MG63 (cell line): ENCODE measurements at regions not wholly inside any gene's neighbourhood (a gene's known extent, or its start where the extent isn't known, plus 50 kb on each side); places are given as distances from the start of the nearest gene placed in this dataset.
A peak's percentile ranks its signal among the peaks of the same experiment; 100 is the strongest.

Experiments
- DNase-seq: peaks from one replicate; pipeline ENCODE4 v3.0.0-alpha.2; 2020
- H3K27me3 ChIP-seq: fragments of 250-450 bp; sonication (Bioruptor Pico); 2 replicates; pipeline ENCODE4 v1.5.1; 2020; ENCODE audit warnings: mild to moderate bottlenecking, moderate library complexity
- H3K36me3 ChIP-seq: fragments of 250-450 bp; sonication (Bioruptor Pico); 2 replicates; pipeline ENCODE4 v1.5.1; 2020; ENCODE audit warnings: mild to moderate bottlenecking, moderate library complexity
- H3K4me3 ChIP-seq: fragments of 250-450 bp; sonication (Bioruptor Pico); 2 replicates; pipeline ENCODE4 v1.5.1; 2020; ENCODE audit warnings: mild to moderate bottlenecking, moderate library complexity
- H3K9me3 ChIP-seq: fragments of 250-450 bp; sonication (Bioruptor Pico); 2 replicates; pipeline ENCODE4 v1.5.1; 2020; ENCODE audit warnings: mild to moderate bottlenecking, moderate library complexity

DNA sequence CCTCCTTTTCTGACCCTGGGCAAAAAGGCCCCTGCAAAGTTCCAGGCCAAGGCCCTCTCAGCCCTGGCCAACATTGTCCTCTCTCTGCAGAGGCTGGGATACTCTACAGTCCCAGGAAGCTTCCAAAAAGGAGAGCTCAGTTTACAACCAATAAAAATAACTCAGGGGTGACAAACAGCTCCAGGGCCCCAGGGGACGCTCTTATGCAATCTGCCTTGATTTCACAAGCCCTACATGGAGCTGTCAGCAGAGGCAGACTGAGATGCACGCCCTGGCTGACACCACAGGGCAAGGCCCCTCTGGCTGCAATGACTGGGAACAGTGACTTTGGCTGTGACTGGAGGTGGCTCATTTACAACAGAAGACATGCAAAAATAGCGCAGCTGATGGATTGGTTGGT, 129.0 kb upstream of the MED13L start:
- H3K4me3 ChIP-seq, result no peak overlapping the region
- DNase-seq, result peak; percentile 68
- no peaks in the 10 kb centered on the region for H3K9me3 ChIP-seq
- H3K36me3 ChIP-seq, result no peaks in the 10 kb centered on the region
- H3K27me3 ChIP-seq, result no peaks in the 10 kb centered on the region

DNA sequence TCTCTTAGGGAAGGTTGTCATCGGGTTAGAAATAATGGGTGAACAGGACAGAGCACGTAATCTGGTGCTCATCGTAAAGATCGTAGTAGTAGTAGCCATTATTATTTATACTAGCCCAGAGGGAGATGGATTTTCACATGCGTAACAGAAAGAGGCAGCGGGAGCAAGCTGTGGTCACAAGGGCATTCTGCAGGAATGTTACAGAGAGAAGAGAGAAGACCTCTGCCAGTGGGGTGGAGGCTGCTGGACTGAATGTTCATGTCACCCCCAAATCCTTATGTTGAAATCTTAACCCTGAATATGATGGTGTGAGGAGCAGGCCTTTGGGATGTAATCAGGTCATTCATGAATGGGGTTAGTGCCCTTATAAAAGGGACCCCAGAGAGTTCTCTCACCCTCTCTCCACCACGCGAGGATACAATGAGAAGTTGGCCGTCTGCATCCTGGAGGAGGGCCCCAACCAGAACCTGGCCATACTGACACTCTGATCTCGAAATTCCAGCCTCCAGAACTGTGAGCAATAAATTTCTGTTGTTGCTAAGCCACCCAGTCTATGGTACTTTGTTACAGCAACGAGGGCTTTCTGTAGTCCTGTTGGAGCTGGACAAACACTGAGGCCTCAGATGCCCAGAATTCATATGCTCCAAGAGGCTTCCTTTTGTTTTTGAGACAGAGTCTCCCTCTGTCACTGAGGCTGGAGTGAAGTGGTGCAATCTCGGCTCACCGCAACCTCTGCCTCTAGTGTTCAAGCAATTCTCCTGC, 131.2 kb upstream of the MED13L start:
- H3K9me3 ChIP-seq, result no peaks in the 10 kb centered on the region
- H3K4me3 ChIP-seq, result no peak overlapping the region
- H3K27me3 ChIP-seq, result no peaks in the 10 kb centered on the region
- no peaks in the 10 kb centered on the region for H3K36me3 ChIP-seq
- DNase-seq, result no peak

DNA sequence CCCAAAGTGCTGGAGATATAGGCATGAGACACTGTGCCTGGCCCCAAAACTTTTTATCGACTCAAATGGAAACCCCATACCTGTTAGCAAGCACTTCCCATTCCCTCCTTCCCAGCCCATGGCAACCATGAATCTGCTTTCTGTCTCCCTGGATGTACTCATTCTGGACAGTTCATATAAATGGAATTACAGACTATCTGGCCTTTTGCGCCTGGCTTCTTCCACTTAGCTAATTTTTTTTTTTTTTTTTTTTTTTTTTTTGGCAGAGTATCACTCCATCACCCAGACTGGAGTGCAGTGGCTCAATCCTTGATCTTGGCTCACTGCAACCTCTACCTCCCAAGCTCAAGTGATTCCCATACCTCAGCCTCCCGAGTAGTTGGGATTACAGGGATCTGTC, 134.5 kb upstream of the MED13L start:
- Histone ChIP-seq H3K9me3 (no peaks in the 10 kb centered on the region), H3K4me3 (no peak overlapping the region), H3K27me3 (no peaks in the 10 kb centered on the region), H3K36me3 (no peaks in the 10 kb centered on the region)
- DNase-seq, result no peak

DNA sequence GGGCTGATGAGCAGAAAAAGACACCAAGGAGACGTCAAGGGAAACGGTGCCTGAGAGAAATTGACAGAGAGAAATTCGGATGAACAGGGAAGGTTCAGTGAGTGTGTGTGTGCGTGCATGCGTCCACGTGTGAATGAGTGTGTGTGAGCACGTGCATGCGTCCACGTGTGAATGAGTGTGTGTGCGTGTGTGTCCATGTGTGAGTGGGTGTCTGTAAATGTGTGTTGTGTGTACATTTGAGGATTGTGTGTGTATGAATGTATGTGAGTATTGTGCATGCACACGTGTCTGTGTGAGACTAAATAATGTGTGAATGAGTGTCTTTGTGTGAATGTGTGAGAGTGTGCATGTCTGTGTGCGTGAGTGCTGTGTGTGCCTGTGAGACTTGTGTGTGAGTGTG, 137.4 kb upstream of the MED13L start:
- no peak overlapping the region for H3K4me3 ChIP-seq
- H3K9me3 ChIP-seq, result no peaks in the 10 kb centered on the region
- no peak for DNase-seq
- H3K27me3 ChIP-seq, result no peaks in the 10 kb centered on the region
- no peaks in the 10 kb centered on the region for H3K36me3 ChIP-seq

DNA sequence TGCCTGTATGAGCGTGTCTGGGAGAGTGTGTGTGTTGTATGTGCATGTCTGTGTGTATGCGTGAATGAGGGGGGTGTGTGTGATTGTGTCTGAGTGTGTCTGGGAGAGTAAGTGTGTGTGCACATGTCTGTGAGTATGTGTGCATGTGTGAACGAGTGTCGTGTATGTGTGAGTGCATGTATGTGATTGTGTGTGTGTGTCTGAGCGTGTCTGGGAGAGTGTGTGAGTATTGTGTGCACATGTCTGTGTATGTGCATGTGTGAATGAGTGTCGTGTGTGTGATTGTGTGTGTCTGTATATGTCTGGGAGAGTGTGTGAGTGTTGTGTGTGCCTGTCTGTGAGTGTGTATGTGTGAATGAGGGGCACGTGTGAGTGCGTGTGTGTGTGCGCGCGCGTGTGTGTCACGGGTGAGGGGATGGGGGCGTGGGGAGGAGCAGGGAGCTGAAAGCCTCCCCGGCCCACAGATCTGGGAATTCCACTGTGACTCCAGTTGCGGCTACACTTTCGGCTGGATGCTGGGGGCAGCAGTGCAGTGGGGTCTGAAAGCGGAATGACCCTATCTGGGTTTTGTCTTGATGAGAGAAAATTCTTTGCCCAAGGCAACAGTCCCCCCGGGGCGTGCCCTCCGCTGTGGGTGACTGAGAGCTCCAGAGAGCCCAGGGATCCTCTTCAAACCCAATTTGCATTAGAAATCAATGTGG, 138.1 kb upstream of the MED13L start:
- no peak for DNase-seq
- Histone ChIP-seq H3K4me3 (no peak overlapping the region), H3K36me3 (no peaks in the 10 kb centered on the region), H3K9me3 (no peaks in the 10 kb centered on the region), H3K27me3 (no peaks in the 10 kb centered on the region)

DNA sequence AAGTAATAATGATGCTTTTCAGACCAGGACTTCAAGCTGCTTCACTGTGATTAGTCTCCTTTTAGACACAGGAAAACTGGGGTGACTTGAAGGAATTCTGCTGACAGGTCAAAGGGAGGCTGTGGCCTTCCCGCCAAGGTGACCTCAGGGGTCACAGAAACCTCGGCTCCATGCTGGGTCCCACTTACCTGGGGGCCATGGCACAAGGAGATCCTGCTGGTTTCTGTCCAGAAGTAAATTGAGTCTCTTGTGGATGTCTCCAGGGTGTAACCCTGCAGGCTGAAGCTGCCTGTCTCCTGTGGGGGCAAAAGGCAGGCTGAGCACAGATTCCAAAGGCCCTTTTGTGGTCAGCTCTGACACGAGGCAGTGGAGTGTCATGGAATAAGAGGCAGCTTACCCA, 138.7 kb upstream of the MED13L start:
- Histone ChIP-seq H3K4me3 (no peak overlapping the region), H3K9me3 (no peaks in the 10 kb centered on the region), H3K36me3 (no peaks in the 10 kb centered on the region), H3K27me3 (no peaks in the 10 kb centered on the region)
- no peak for DNase-seq

DNA sequence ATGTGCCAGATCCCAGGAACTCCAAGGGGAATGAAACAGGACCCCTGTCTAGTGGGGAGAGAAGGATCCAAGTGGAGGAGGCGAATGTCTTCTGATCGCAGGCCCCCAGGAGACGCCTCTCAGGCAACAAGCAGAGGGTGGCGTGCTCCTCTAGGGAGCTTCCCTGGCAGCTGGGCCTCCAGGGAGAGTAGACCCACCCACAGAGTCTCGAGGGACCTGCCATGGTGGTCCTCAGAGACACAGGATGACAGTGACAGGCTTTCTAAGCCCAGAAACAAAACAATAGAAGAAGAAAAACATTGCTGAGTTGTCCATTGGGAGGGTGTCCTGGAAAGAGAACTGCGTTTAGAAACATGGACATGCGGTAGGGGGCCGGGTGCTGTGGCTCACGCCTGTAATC, 140.6 kb upstream of the MAP1LC3B2 start:
- Histone ChIP-seq H3K27me3 (no peaks in the 10 kb centered on the region), H3K4me3 (no peak overlapping the region), H3K9me3 (no peaks in the 10 kb centered on the region), H3K36me3 (no peaks in the 10 kb centered on the region)
- DNase-seq, result no peak

DNA sequence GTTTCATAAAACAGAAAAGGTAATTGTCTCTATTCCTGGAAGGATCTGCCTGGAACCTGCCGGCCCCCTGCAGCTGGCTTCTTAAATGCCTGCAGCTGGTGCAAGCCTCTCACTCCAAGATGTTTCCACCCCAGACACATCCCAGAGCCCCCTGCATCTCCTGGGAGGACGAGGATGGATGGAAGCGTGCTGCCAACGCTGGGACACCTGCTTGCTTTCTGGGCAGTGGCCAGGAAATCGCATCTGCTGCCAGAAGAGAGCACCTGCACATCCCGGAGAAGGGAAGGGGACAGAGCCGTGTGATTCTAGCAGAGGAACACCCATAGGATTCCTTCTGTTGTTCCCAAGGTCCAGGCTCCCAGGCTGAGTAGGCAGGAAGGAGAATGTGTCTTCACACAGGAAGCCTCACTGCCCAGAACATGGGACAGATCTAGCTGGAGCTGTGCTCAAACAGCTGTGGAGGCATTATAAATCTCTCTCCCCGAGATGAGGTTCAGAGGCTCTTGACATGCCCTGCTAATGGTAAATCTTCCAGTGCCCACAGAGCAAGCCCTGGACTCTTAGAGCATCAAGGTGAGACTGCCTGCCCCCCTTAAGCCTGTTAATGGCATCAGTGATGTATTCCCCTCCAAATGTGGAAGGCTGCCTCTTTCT, 138.8 kb upstream of the MAP1LC3B2 start:
- Histone ChIP-seq H3K36me3 (no peaks in the 10 kb centered on the region), H3K4me3 (no peak overlapping the region), H3K27me3 (no peaks in the 10 kb centered on the region), H3K9me3 (no peaks in the 10 kb centered on the region)
- no peak for DNase-seq

DNA sequence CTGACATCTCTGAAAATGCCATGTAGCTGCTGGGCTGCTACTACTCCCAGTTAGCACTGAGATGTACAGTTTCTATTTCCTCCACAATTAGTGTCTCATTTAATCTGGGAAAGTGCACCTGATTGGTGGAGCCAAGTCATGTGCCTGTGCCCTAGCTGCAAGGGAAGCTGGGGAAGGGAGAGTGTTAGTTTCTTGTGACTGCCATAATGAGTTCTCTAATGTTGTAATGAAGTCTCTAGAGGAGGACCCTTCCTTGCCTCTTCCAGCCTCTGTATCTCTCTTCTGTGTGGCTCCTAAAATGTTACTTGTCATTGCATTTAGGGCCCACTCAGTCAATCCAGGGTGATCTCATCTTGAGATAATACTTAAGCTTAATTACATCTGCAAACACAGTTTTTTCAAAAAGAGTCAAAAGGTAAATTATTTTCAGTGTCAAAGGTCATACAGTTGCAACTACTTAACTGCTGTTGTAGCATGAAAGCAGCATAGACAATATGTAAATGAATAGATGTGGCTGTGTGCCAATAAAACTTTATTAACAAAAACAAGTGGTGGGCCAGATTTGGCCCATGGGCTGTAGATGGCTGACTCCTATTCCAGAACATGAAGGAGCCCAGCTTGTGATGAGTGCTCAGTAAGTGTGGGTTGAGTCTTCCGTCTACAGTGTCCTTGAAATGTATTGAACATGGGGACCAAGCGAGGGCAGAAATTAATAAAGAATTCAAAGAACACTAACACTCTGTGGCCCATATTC, 137.2 kb upstream of the MAP1LC3B2 start:
- no peak overlapping the region for H3K4me3 ChIP-seq
- DNase-seq, result no peak

DNA sequence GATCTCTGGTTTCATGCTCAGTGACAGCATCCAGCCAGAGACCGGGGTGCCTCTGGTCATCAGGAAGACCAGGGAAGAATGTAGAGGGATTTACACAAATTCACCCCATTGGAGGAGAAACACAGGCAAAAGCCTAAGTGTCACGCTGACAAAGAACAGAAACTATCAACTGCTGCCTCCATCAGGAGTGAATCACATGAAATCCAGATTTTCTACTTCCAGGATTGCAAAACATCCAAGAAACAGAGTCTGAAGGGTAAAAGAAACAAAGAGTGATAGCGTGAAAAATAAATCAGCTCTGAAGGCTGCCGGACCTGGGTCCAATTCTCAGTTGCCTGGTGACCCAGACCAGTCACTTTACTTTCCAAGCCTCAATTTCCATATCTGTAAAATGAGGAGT, 136.1 kb upstream of the MAP1LC3B2 start:
- Histone ChIP-seq H3K27me3 (no peaks in the 10 kb centered on the region), H3K36me3 (no peaks in the 10 kb centered on the region), H3K4me3 (no peak overlapping the region), H3K9me3 (no peaks in the 10 kb centered on the region)
- no peak for DNase-seq

More for the DNA sequence above, 137.2 kb upstream of the MAP1LC3B2 start:
- no peaks in the 10 kb centered on the region for H3K36me3 ChIP-seq
- H3K9me3 ChIP-seq, result no peaks in the 10 kb centered on the region
- no peaks in the 10 kb centered on the region for H3K27me3 ChIP-seq

DNA sequence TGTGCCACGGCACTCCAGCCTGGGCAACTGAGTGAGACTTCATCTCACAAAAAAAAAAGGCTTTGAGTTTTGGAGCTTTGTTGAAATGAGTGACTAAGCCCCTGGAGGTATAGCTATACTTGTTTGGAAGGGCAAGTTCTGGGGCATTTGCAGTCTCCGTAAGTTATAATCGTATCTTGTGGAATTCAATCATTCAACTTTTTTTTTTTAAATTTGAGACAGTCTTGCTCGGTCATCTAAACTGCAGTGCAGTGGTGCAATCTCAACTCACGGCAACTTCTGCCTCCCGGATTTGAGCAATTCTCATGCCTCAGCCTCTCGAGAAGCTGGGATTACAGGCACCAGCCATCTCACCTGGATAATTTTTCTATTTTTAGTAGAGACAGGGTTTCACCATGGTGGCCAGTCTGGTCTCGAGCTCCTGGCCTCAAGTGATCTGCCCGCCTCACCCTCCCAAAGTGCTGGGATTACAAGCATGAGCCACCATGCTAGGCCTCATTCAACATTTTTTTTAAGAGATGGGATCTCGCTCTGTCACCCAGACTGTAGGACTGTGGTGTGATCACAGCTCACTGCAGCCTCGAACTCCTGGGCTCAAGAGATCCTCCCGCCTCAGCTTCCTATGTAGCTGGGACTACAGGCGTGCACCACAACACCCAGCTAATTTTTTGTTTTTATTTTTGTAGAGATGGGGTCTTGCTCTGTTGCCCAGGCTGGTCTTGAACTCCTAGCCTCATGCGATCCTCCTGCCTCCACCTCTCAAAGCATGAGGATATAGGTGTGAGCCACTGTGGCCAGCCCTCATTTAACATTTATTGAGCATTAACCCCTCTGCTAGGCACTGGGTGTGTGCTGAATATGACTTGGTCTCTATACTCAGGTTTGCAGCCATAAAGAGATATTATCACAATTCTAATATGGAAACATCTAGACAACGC, 133.7 kb upstream of the MAP1LC3B2 start:
- no peak for DNase-seq
- Histone ChIP-seq H3K27me3 (no peaks in the 10 kb centered on the region), H3K4me3 (no peak overlapping the region), H3K36me3 (no peaks in the 10 kb centered on the region), H3K9me3 (no peaks in the 10 kb centered on the region)

DNA sequence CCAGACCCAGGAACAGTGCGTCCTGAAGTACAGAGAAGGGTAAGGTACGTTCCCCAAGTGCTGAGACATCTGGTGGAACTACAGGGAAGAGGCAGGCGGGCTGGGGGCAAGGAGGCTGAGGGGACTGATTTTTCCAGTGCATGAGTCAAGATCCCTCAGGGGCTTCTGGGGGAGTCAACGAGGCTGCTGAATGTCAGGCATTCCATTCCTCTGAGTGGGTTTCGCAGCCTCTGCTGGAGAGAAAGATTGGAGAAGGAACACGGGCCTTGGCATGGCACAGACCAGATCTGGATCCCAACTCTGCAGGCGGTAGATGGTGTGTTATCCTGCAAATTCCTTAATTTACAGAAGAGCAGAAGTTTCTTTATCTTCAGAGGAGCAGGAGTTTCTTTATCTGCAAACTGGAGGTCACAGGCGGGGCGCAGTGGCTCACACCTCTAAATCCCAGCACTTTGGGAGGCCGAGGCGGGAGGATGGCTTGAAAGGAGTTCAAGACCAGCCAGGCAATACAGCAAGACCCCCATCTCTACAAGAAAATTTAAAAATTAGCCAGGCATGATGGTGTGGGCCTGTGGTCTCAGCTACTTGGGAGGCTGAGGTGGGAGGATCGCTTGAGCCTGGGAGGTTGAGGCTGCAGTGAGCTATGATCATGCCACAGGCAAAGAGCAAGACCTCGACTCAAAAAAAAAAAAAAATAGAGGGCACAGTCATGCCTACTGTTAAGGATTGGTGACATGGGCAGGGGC, 132.6 kb upstream of the MAP1LC3B2 start:
- Histone ChIP-seq H3K4me3 (no peak overlapping the region), H3K36me3 (no peaks in the 10 kb centered on the region), H3K27me3 (no peaks in the 10 kb centered on the region), H3K9me3 (no peaks in the 10 kb centered on the region)
- DNase-seq, result peak; percentile 93

DNA sequence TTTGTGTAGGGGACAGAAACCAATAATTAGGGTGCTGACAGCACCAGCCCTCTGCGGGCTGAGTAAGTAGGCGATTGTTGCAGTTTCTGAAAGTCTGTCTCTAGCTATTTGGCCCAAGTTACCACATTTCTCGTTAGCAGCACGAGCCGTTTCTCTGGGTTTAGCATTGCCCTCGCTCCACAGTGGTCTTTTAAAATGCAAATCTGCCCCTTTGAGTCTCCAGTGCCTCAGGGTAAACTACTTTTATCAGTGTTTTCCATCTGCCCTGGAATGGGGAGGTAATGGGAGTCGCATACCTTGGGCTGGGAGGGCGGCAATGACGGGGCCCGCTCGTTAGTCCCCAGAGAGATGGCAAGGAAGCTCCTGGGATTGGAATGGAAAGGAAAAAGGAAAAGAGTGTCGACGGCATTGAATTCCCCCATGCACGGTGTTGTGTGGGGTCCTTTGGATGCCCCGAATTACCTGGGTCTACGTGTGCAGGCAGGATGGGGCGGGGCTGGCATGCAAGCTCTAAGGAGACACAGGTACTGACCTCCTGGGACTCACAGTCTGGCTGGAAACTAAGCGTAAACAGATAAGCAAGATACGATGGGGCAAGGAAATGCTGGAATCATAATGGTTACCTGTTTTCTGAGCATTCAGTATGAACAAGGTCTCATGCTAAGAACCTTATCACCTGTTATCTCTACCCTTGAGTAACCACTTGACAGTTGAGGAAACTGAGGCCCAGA, 131.8 kb upstream of the MAP1LC3B2 start:
- no peak for DNase-seq
- no peaks in the 10 kb centered on the region for H3K36me3 ChIP-seq
- peaks cover 5% of the 10 kb centered on the region; the same call in 1 of the 2 replicates for H3K9me3 ChIP-seq
- no peaks in the 10 kb centered on the region for H3K27me3 ChIP-seq
- H3K4me3 ChIP-seq, result no peak overlapping the region

DNA sequence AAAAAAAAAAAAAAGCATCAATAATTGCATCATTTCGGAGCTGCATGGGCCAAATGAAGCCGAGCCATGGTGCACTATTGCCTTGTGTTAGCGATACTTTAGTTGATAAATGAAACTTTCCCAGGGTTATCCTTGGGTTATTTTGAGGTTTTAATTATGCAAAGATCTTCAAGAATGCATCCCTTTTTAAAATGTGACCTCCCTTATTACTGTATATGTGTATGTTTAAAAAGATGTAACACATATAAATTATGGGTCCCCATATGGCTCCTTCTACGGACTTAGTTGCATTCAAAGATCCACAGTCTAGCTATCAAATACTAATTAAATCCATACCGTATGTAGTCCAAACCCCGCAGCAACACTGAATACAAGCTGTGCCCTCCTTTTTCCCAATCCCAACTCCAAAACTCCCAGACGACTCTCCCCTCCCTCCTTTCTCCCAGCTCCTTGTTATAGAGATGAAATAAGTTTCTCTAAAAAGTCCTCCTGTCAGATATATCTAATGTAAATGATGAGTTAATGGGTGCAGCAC, 129.3 kb upstream of the MAP1LC3B2 start:
- Histone ChIP-seq H3K4me3 (no peak overlapping the region), H3K36me3 (no peaks in the 10 kb centered on the region), H3K27me3 (no peaks in the 10 kb centered on the region), H3K9me3 (peaks cover 6% of the 10 kb centered on the region; the same call in 1 of the 2 replicates)
- DNase-seq, result no peak
